Activated CD8-positive, alpha-beta T cell treated with anti-CD3 and anti-CD28 coated beads for 36 hours (primary cell): ENCODE measurements at regions not wholly inside any gene's neighbourhood (a gene's known extent, or its start where the extent isn't known, plus 50 kb on each side); places are given as distances from the start of the nearest gene placed in this dataset.

ENCODE experiments used
- ATAC-seq: fragments of 200-7000 bp; cut with Tn5 transposase; one replicate; pipeline ENCODE4 v1.10.0; 2021; ENCODE audit warnings: mild to moderate bottlenecking, moderate library complexity
- CTCF ChIA-PET: fragments of 350-600 bp; sonication (Branson Sonifier 250); formaldehyde crosslinking; loops from one replicate; lab custom pipeline; 2021; ENCODE audit warnings: antibody characterized with exemption; lab: Charles Lee
- POLR2A ChIA-PET: fragments of 350-600 bp; sonication (Branson Sonifier 250); formaldehyde crosslinking; loops from one replicate; lab custom pipeline; 2021; ENCODE audit warnings: antibody characterized with exemption; lab: Charles Lee
- DNase-seq: peaks from one replicate; pipeline ENCODE4 v3.0.0-alpha.2; 2020
- H3K27ac Mint-ChIP-seq: one replicate; pipeline ENCODE4 v1.8.0; 2021; ENCODE audit warnings: mild to moderate bottlenecking, mixed read lengths
- H3K27me3 Mint-ChIP-seq: one replicate; pipeline ENCODE4 v1.8.0; 2021; ENCODE audit warnings: mixed read lengths
- H3K36me3 Mint-ChIP-seq: one replicate; pipeline ENCODE4 v1.8.0; 2021; ENCODE audit warnings: low read depth, mixed read lengths
- H3K4me1 Mint-ChIP-seq: one replicate; pipeline ENCODE4 v1.8.0; 2021; ENCODE audit warnings: low read depth, mixed read lengths
- H3K4me3 Mint-ChIP-seq: one replicate; pipeline ENCODE4 v1.8.0; 2021; ENCODE audit warnings: mild to moderate bottlenecking, moderate library complexity, mixed read lengths
- H3K9me3 Mint-ChIP-seq: one replicate; pipeline ENCODE4 v1.8.0; 2021; ENCODE audit warnings: mixed read lengths
- intact Hi-C: fragments of 100-400 bp; cut with micrococcal nuclease; formaldehyde crosslinking; loops from one replicate; pipeline ENCODE4 v1.10.0; 2022
- TF ChIP-seq, protein P1 (sequence below): fragments of 200-600 bp; IDR thresholded peaks from one replicate; pipeline ENCODE4 v1.8.0; 2022; ENCODE audit warnings: antibody characterized with exemption, mild to moderate bottlenecking

- DNase-seq, result no peak
- CTCF ChIA-PET, result no interaction called here
- intact Hi-C loops, result no loop called here
- TF ChIP-seq, protein P1, sequence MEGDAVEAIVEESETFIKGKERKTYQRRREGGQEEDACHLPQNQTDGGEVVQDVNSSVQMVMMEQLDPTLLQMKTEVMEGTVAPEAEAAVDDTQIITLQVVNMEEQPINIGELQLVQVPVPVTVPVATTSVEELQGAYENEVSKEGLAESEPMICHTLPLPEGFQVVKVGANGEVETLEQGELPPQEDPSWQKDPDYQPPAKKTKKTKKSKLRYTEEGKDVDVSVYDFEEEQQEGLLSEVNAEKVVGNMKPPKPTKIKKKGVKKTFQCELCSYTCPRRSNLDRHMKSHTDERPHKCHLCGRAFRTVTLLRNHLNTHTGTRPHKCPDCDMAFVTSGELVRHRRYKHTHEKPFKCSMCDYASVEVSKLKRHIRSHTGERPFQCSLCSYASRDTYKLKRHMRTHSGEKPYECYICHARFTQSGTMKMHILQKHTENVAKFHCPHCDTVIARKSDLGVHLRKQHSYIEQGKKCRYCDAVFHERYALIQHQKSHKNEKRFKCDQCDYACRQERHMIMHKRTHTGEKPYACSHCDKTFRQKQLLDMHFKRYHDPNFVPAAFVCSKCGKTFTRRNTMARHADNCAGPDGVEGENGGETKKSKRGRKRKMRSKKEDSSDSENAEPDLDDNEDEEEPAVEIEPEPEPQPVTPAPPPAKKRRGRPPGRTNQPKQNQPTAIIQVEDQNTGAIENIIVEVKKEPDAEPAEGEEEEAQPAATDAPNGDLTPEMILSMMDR, result no peak
- no peak overlapping the region for H3K4me3 Mint-ChIP-seq
- no peaks in the 10 kb centered on the region for H3K4me1 Mint-ChIP-seq
- H3K9me3 Mint-ChIP-seq, result no peaks in the 10 kb centered on the region
- H3K27ac Mint-ChIP-seq, result no peak overlapping the region
- ATAC-seq, result no peak
- no peaks in the 10 kb centered on the region for H3K36me3 Mint-ChIP-seq
- POLR2A ChIA-PET, result no interaction called here
- H3K27me3 Mint-ChIP-seq, result peaks cover 23% of the 10 kb centered on the region
Observed at GRCh38 chr10:117731121-117731791, 188.7 kb downstream of the EMX2 start.

DNA sequence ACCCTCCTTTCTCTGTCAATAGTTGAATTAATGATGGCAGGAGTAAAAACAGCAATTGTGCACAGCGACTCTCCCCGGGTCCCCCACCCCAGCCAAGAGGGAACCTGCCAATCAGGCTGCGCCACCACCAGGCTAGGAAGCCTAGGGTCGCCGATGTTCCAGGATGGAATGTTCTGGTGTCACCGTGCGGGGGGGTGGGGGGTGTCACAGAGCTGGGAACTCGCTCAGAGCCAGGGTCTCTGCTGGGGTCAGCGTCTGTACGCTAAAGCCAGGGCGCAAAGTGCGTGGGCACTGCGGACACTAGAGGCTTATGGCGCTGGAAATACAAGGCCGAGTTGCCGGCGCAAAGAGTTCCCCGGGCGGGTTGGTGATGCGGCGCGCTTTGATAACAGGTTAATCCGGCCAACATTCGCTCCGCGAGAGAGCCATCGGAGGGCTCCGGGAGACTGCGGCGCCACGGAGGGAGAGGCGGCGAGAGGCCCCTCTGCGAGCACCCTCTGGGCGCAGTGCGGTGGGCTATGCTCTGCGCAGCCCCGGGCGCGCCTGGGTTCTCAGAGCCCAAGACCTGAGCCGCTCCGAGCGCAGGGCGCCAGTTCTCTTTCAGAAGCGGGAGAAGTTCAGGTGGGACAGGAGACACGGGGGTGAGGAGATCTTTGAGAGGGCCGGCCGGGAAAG, 192.3 kb downstream of the EMX2 start:
- CTCF ChIA-PET, result interaction anchor here (0.9 to 1.0 kb wide), 2 partner anchors 197 to 238 kb away, joined by 3 read pairs; no protein-coding TSS in a partner anchor

DNA sequence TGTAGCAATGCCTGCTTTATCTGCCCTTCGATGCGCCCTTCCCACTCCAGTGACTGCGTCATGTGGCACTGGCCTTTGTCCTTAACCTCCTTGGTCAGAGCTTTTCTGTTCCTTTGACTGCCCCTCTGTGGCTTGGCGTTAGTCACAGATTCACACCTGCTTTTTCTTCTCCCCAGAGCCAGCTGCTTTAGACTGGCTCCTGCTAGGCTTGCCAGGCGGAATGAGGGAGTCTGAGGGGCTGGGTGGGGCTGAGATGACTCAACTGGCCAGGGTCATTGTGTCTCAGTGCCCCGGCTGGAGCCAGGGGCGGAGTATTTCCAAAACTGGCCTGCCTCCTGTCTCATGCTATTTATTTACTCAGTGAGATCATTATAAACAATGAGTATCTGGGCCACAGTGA, 194.1 kb downstream of the EMX2 start:
- ChIA-PET CTCF (no interaction called here), POLR2A (no interaction called here)
- Mint-ChIP-seq H3K4me3 (no peak overlapping the region), H3K27me3 (peaks cover 25% of the 10 kb centered on the region), H3K4me1 (no peaks in the 10 kb centered on the region), H3K36me3 (no peaks in the 10 kb centered on the region), H3K27ac (no peak overlapping the region), H3K9me3 (no peaks in the 10 kb centered on the region)
- TF ChIP-seq, protein P1, result no peak
- no peak for DNase-seq
- ATAC-seq, result no peak
- intact Hi-C loops, result no loop called here

More for the DNA sequence above, 192.3 kb downstream of the EMX2 start:
- peaks cover 24% of the 10 kb centered on the region for H3K27me3 Mint-ChIP-seq
- H3K9me3 Mint-ChIP-seq, result no peaks in the 10 kb centered on the region
- no peaks in the 10 kb centered on the region for H3K36me3 Mint-ChIP-seq
- H3K4me3 Mint-ChIP-seq, result no peak overlapping the region
- intact Hi-C loops, result no loop called here
- TF ChIP-seq, protein P1, result no peak
- DNase-seq, result no peak
- H3K4me1 Mint-ChIP-seq, result no peaks in the 10 kb centered on the region
- H3K27ac Mint-ChIP-seq, result no peak overlapping the region
- ATAC-seq, result no peak
- POLR2A ChIA-PET, result interaction anchor here (0.6 kb wide), 1 partner anchor 656 kb away, joined by 4 read pairs; no protein-coding TSS in a partner anchor

DNA sequence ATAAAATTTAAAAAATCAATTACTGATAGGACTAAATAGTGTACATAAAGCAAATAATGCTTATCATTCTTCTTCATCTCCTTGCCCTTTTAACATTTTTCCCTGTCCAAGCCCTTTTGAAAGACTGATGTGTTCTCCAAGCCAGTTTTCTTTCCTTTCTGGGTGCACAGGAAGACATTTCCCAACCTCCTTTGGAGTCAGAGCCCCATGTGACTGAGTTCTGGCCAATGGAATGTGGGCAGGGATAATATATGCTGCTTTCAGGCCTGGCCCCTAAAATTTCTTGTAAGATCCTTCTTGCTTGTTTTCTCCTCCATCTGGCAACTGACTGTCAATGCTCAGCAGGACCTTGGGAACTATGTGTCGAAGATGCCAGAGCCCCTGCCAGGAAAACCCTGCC, 197.5 kb downstream of the EMX2 start:
- H3K9me3 Mint-ChIP-seq, result no peaks in the 10 kb centered on the region
- no peak overlapping the region for H3K27ac Mint-ChIP-seq
- ATAC-seq (no peak), DNase-seq (no peak)
- intact Hi-C loops, result no loop called here
- H3K4me3 Mint-ChIP-seq, result no peak overlapping the region
- CTCF ChIA-PET, result no interaction called here
- no peaks in the 10 kb centered on the region for H3K36me3 Mint-ChIP-seq
- no peaks in the 10 kb centered on the region for H3K4me1 Mint-ChIP-seq
- H3K27me3 Mint-ChIP-seq, result peaks cover 24% of the 10 kb centered on the region
- POLR2A ChIA-PET, result no interaction called here
- TF ChIP-seq, protein P1, result no peak

DNA sequence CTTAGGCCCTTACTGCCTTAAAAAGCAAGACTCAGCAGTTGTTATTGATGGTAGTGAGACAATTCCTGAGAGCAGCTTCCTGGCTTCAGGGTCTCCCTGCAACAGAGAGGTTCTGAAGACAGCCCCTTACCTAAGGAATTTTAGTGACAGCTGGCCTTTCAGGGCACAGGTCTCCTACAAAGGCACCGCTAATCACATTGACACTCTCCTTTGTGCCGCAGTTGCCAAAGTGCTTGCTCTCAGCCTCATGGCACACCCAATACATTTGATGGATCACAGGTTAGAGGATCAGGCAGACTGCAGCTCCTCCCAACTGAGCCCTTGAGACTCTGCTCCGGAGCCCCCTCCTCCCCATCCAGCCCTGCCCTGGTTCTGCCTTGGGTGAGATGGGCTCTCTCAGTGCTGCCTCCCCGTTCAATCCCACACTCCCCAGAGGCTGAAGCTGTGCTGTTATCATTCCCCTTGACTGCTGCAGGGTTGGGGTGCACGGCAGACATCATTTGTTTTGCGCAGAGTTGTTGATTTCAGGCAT, 198.2 kb downstream of the EMX2 start:
- Mint-ChIP-seq H3K27ac (no peak overlapping the region), H3K27me3 (peaks cover 21% of the 10 kb centered on the region), H3K4me3 (no peak overlapping the region), H3K36me3 (no peaks in the 10 kb centered on the region), H3K4me1 (no peaks in the 10 kb centered on the region), H3K9me3 (no peaks in the 10 kb centered on the region)
- ATAC-seq, result no peak
- ChIA-PET CTCF (interaction anchor here (0.5 to 1.5 kb wide), 2 partner anchors 11 to 390 kb away, joined by 4 read pairs; no protein-coding TSS in a partner anchor), POLR2A (no interaction called here)
- TF ChIP-seq, protein P1, result no peak
- intact Hi-C loops, result no loop called here
- DNase-seq, result no peak
